ENCODE measurements at regions not wholly inside any gene's neighbourhood (a gene's known extent, or its start where the extent isn't known, plus 50 kb on each side); places are given as distances from the start of the nearest gene placed in this dataset.

DNA sequence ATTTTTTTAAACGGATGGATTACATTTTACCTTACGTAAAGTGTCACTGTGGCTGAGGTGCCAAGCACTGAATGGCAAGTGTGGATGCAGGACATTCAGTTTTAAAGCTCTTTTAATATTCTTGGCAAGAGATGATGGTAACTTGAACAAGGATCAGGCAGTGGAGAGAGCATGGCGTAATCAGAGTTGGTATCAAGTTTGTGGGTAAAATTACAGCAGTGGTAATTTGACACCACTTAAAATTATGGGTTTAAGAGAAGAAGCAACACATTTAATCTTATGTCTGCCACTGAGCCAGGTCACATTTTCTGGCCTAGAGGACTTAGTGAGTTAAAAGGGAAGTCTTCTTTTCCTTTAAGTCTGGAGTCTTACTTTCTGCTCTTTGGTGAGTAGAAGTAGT is 100.5 kb downstream of the NAA11 start:
- TF ChIP-seq REST (IDR thresholded peaks at IDR 0.05; ENCODE audit: low read depth) (no peak), TEAD4 (IDR thresholded peaks at IDR 0.05) (no peak), EP300 (IDR thresholded peaks at IDR 0.05; ENCODE audit: borderline replicate concordance) (no peak)

Data from Ishikawa (cell line).